T-cell (primary cell): ENCODE measurements at regions not wholly inside any gene's neighbourhood (a gene's known extent, or its start where the extent isn't known, plus 50 kb on each side); places are given as distances from the start of the nearest gene placed in this dataset.
"Not testable (repeated sequence)": the region's sequence is repeated elsewhere in the genome, so short reads cannot be mapped to it uniquely, and the experiment has no call there.

Experiments used
- ATAC-seq, 4 experiments: fragments of 200-7000 bp in 3 of 4; fragments of 150-1000 bp in 1 of 4; cut with Tn5 transposase; replicated peaks in 1 of 4; 1 replicate in 3 of 4; 2 replicates in 1 of 4; pipeline ENCODE4 v1.10.0; 2021; ENCODE audit warnings: moderate library complexity in 3 of 4, mild to moderate bottlenecking in 2 of 4, moderate number of reproducible peaks in 1 of 4
- CTCF ChIA-PET, 2 donors: fragments of 300-600 bp; sonication (Branson Sonifier 250); formaldehyde crosslinking; loops; one replicate each; lab custom pipeline; 2022; ENCODE audit warnings: antibody characterized with exemption in 2 of 2; lab: Charles Lee
- POLR2A ChIA-PET, 2 donors: fragments of 300-600 bp; sonication (Branson Sonifier 250); formaldehyde crosslinking; loops; one replicate each; lab custom pipeline; 2022; ENCODE audit warnings: antibody characterized with exemption in 2 of 2; lab: Charles Lee
- DNase-seq, 35 experiments: peaks; one replicate each; pipeline versions ENCODE4 v3.0.0 to v3.0.0-alpha.2; 2013 to 2023
- H3K27ac ChIP-seq: one replicate; pipeline ENCODE4 v1.5.1; 2013; ENCODE audit warnings: low read length
- H3K27me3 ChIP-seq, 2 experiments: replicated peaks in 1 of 2; 1 replicate in 1 of 2; 2 replicates in 1 of 2; pipeline versions ENCODE4 v1.6.1 to v1.7.0; 2013; ENCODE audit warnings: low read length in 1 of 2, mixed read lengths in 1 of 2; ENCODE audit not compliant: control insufficient read depth in 2 of 2, insufficient read depth in 2 of 2; ENCODE audit errors: extremely low read depth in 1 of 2
- H3K36me3 ChIP-seq, 2 donors: 1 replicate in 1 of 2; 2 replicates in 1 of 2; pipeline versions ENCODE4 v1.6.1 to v1.7.0; 2013; ENCODE audit warnings: low read length in 1 of 2; ENCODE audit not compliant: control insufficient read depth in 2 of 2, insufficient read depth in 1 of 2; ENCODE audit errors: extremely low read depth in 1 of 2
- H3K4me1 ChIP-seq, 2 experiments: 1 replicate in 1 of 2; 2 replicates in 1 of 2; pipeline versions ENCODE4 v1.6.1 to v1.7.0; 2013; ENCODE audit warnings: low read length in 2 of 2, mixed read lengths in 1 of 2; ENCODE audit not compliant: insufficient read depth in 2 of 2, control insufficient read depth in 1 of 2; ENCODE audit errors: extremely low read depth in 1 of 2
- H3K4me3 ChIP-seq, 2 donors: 1 replicate in 1 of 2; 2 replicates in 1 of 2; pipeline versions ENCODE4 v1.5.1 to v1.7.0; 2013; ENCODE audit warnings: mild to moderate bottlenecking in 2 of 2, low read length in 1 of 2, moderate library complexity in 1 of 2; ENCODE audit not compliant: control insufficient read depth in 1 of 2; ENCODE audit errors: extremely low read depth in 1 of 2
- H3K9me3 ChIP-seq: 2 replicates; pipeline ENCODE4 v1.7.0; 2013
- H3K27ac Mint-ChIP-seq, 2 donors: one replicate each; pipeline ENCODE4 v1.8.0; 2020 to 2021; ENCODE audit warnings: mild to moderate bottlenecking in 2 of 2, mixed read lengths in 2 of 2
- H3K27me3 Mint-ChIP-seq, 2 donors: one replicate each; pipeline ENCODE4 v1.8.0; 2021 to 2022; ENCODE audit warnings: mixed read lengths in 2 of 2
- H3K36me3 Mint-ChIP-seq: one replicate; pipeline ENCODE4 v1.8.0; 2021; ENCODE audit warnings: mixed read lengths
- H3K4me1 Mint-ChIP-seq, 3 donors: one replicate each; pipeline ENCODE4 v1.8.0; 2020 to 2022; ENCODE audit warnings: mixed read lengths in 3 of 3, mild to moderate bottlenecking in 1 of 3
- H3K4me3 Mint-ChIP-seq, 3 donors: one replicate each; pipeline ENCODE4 v1.8.0; 2020 to 2022; ENCODE audit warnings: mild to moderate bottlenecking in 3 of 3, mixed read lengths in 3 of 3, moderate library complexity in 3 of 3
- H3K9me3 Mint-ChIP-seq, 3 donors: one replicate each; pipeline ENCODE4 v1.8.0; 2020 to 2022; ENCODE audit warnings: mixed read lengths in 3 of 3
- WGBS: methylation state at CpG from one replicate; pipeline ENCODE4 v1.1.5; 2013; ENCODE audit warnings: missing lambda C conversion rate; ENCODE audit not compliant: insufficient coverage; 5-methylcytosine and 5-hydroxymethylcytosine counted together

GRCh38 chr6:149145800-149146199, 171.7 kb upstream of the TAB2 start:
- H3K9me3 ChIP-seq, H3K27me3 ChIP-seq, H3K27ac ChIP-seq, H3K27me3 Mint-ChIP-seq, CTCF ChIA-PET, H3K36me3 ChIP-seq, DNase-seq, H3K4me3 ChIP-seq, ATAC-seq, H3K4me3 Mint-ChIP-seq: not testable (repeated sequence)
- H3K4me1 ChIP-seq: peaks cover 21 to 25% of the 10 kb centered on the region in 2 experiments
- H3K36me3 Mint-ChIP-seq: peaks cover 46% of the 10 kb centered on the region
- POLR2A ChIA-PET: interaction anchor here in 1 of 2 donors (0.6 kb wide), 1 partner anchor 185 kb away, joined by 4 read pairs; no protein-coding TSS in a partner anchor
- H3K4me1 Mint-ChIP-seq: peaks cover 63 to 77% (median 69%) of the 10 kb centered on the region in 3 donors
- peak overlapping the region; percentile 95 to 98 for H3K27ac Mint-ChIP-seq
- H3K9me3 Mint-ChIP-seq: peaks cover 6 to 29% (median 9%) of the 10 kb centered on the region in 3 donors

DNA sequence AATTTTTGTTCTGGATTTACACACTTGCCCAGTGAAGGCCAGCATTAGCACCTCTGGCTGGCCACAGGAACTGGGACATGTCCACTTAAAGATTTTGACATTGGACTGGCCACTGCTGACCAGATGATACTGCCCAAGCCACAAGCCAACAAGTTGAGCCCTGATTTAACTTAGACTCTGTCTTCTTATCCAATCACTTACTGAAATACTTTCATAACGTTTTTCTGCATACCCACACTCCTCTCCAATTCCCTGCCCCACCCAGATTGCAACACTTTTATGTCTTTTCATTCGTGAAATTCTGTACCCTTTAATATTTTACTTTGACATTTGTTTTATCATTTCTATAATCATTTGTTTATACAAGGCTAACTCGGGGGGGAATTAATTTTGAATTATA, 170.3 kb upstream of the TAB2 start:
- ATAC-seq (no peak), DNase-seq (no peak)
- no peaks in the 10 kb centered on the region for H3K27me3 ChIP-seq
- H3K36me3 ChIP-seq: no peaks in the 10 kb centered on the region
- peaks cover 49% of the 10 kb centered on the region for H3K36me3 Mint-ChIP-seq
- peaks cover 5% of the 10 kb centered on the region for H3K9me3 ChIP-seq
- POLR2A ChIA-PET: interaction anchor here (0.7 to 1.0 kb wide), 2 partner anchors 9 to 222 kb away, joined by 3 read pairs; no protein-coding TSS in a partner anchor
- peak overlapping the region; percentile 95 to 98 for H3K27ac Mint-ChIP-seq
- CTCF ChIA-PET: interaction anchor here in 1 of 2 donors (1.5 kb wide), 1 partner anchor 65 kb away, joined by 3 read pairs; no protein-coding TSS in a partner anchor
- no peak overlapping the region for H3K4me3 ChIP-seq
- H3K4me1 Mint-ChIP-seq: peaks cover 58 to 79% (median 65%) of the 10 kb centered on the region in 3 donors
- WGBS: no CpG with 5 or more reads among the region's 3 CpGs
- peak overlapping the region; percentile 91 for H3K27ac ChIP-seq
- peak overlapping the region in 1 of 3 donors; percentile 15 for H3K4me3 Mint-ChIP-seq
- peaks cover 17 to 31% of the 10 kb centered on the region in 2 experiments for H3K4me1 ChIP-seq
- peaks cover 7 to 32% (median 9%) of the 10 kb centered on the region in 3 donors for H3K9me3 Mint-ChIP-seq
- H3K27me3 Mint-ChIP-seq: no peaks in the 10 kb centered on the region

GRCh38 chr6:149147938-149148718, 169.4 kb upstream of the TAB2 start:
- Mint-ChIP-seq H3K4me3 (peak overlapping the region in 2 of 3 donors; percentile 1 to 35), H3K27me3 (no peaks in the 10 kb centered on the region), H3K9me3 (peaks cover 6 to 30% (median 9%) of the 10 kb centered on the region in 3 donors), H3K36me3 (peaks cover 48% of the 10 kb centered on the region), H3K4me1 (peaks cover 65 to 86% (median 70%) of the 10 kb centered on the region in 3 donors), H3K27ac (peak overlapping the region; percentile 95 to 98)
- Histone ChIP-seq H3K36me3 (no peaks in the 10 kb centered on the region), H3K27me3 (no peaks in the 10 kb centered on the region), H3K4me1 (peaks cover 17 to 39% of the 10 kb centered on the region in 2 experiments), H3K9me3 (no peaks in the 10 kb centered on the region), H3K27ac (peak overlapping the region; percentile 91), H3K4me3 (no peak overlapping the region)
- ATAC-seq (peak; percentile 64 to 97 (median 72)), DNase-seq (peak in 24 of 35 experiments; percentile 12 to 71 (median 28))
- POLR2A ChIA-PET: interaction anchor here (0.6 to 1.0 kb wide), 3 partner anchors 10 to 221 kb away, joined by 3 read pairs; no protein-coding TSS in a partner anchor
- CTCF ChIA-PET: interaction anchor here in 1 of 2 donors (0.8 to 1.5 kb wide), 3 partner anchors 8 to 68 kb away, joined by 3 to 4 read pairs (median 3); no protein-coding TSS in a partner anchor
- WGBS: no CpG with 5 or more reads among the region's 9 CpGs

GRCh38 chr6:149149653-149150052, 167.9 kb upstream of the TAB2 start:
- H3K27ac ChIP-seq: peak overlapping the region; percentile 91
- CTCF ChIA-PET: no interaction called here
- DNase-seq (no peak), ATAC-seq (no peak)
- no peaks in the 10 kb centered on the region for H3K27me3 ChIP-seq
- peaks cover 24 to 49% of the 10 kb centered on the region in 2 experiments for H3K4me1 ChIP-seq
- Mint-ChIP-seq H3K4me3 (no peak overlapping the region), H3K27me3 (no peaks in the 10 kb centered on the region), H3K36me3 (peaks cover 43% of the 10 kb centered on the region), H3K9me3 (peaks cover 2 to 19% (median 5%) of the 10 kb centered on the region in 3 donors), H3K4me1 (peaks cover 80 to 93% (median 81%) of the 10 kb centered on the region in 3 donors), H3K27ac (peak overlapping the region; percentile 40 to 98)
- no peaks in the 10 kb centered on the region for H3K36me3 ChIP-seq
- POLR2A ChIA-PET: no interaction called here
- no peak overlapping the region for H3K4me3 ChIP-seq
- WGBS: 75% methylated on average over 1 of the region's 2 CpGs
- H3K9me3 ChIP-seq: no peaks in the 10 kb centered on the region

GRCh38 chr6:149150301-149150700, 167.2 kb upstream of the TAB2 start:
- Histone ChIP-seq H3K36me3 (no peaks in the 10 kb centered on the region), H3K4me1 (peaks cover 24 to 51% of the 10 kb centered on the region in 2 experiments), H3K27me3 (no peaks in the 10 kb centered on the region), H3K27ac (no peak overlapping the region), H3K9me3 (no peaks in the 10 kb centered on the region), H3K4me3 (no peak overlapping the region)
- ATAC-seq: no peak
- H3K27me3 Mint-ChIP-seq: no peaks in the 10 kb centered on the region
- no peak for DNase-seq
- no peak overlapping the region for H3K4me3 Mint-ChIP-seq
- H3K9me3 Mint-ChIP-seq: peaks cover 2 to 17% (median 5%) of the 10 kb centered on the region in 3 donors
- WGBS: 89% methylated on average over 1 of the region's 4 CpGs
- peaks cover 83 to 97% (median 86%) of the 10 kb centered on the region in 3 donors for H3K4me1 Mint-ChIP-seq
- H3K36me3 Mint-ChIP-seq: peaks cover 44% of the 10 kb centered on the region
- peak overlapping the region; percentile 40 to 42 for H3K27ac Mint-ChIP-seq
- CTCF ChIA-PET: no interaction called here
- POLR2A ChIA-PET: no interaction called here

DNA sequence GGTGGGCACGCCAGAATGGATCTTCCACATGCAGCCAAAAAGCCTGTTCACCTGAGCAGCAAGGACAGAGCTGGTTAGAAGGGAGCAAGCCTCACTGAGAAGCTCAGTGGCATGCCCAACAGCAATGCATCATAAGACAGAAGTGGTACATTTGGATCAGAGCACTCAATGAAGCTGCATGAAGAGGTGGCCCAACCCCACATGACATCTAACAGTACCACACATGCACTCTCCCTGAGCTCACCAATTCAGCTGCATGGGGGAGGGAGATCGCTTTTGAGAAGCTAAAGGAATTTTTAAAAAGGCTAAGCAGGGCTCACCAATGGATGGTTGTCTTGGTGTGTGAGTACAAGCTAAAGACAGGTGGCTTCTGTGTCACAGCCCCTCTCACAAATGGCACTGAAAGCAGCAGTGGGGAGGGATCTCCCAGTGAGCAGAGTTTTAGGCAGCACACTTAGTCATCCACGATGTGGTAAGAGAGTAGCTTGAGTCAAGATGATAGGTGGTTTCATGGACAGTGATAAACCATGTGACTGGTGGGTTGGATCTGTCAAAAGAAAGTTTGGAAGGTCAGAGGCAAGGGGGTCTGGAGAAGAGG, 166.6 kb upstream of the TAB2 start:
- Mint-ChIP-seq H3K36me3 (peaks cover 44% of the 10 kb centered on the region), H3K9me3 (peaks cover 4 to 16% (median 5%) of the 10 kb centered on the region in 3 donors), H3K27ac (peak overlapping the region; percentile 40), H3K4me1 (peaks cover 81 to 96% (median 86%) of the 10 kb centered on the region in 3 donors), H3K27me3 (no peaks in the 10 kb centered on the region), H3K4me3 (no peak overlapping the region)
- Histone ChIP-seq H3K9me3 (no peaks in the 10 kb centered on the region), H3K4me1 (peaks cover 24 to 51% of the 10 kb centered on the region in 2 experiments), H3K27ac (no peak overlapping the region), H3K4me3 (no peak overlapping the region), H3K36me3 (no peaks in the 10 kb centered on the region), H3K27me3 (no peaks in the 10 kb centered on the region)
- peak in 1 of 4 experiments; percentile 39 for ATAC-seq
- CTCF ChIA-PET: interaction anchor here in 1 of 2 donors (0.6 kb wide), 1 partner anchor 423 kb away, joined by 4 read pairs; no protein-coding TSS in a partner anchor
- no peak for DNase-seq
- WGBS: 71% methylated on average over 2 of the region's 3 CpGs
- POLR2A ChIA-PET: interaction anchor here in 1 of 2 donors (0.5 kb wide), 1 partner anchor 31 kb away, joined by 3 read pairs; no protein-coding TSS in a partner anchor
